ENCODE measurements at regions not wholly inside any gene's neighbourhood (a gene's known extent, or its start where the extent isn't known, plus 50 kb on each side); places are given as distances from the start of the nearest gene placed in this dataset.

DNA sequence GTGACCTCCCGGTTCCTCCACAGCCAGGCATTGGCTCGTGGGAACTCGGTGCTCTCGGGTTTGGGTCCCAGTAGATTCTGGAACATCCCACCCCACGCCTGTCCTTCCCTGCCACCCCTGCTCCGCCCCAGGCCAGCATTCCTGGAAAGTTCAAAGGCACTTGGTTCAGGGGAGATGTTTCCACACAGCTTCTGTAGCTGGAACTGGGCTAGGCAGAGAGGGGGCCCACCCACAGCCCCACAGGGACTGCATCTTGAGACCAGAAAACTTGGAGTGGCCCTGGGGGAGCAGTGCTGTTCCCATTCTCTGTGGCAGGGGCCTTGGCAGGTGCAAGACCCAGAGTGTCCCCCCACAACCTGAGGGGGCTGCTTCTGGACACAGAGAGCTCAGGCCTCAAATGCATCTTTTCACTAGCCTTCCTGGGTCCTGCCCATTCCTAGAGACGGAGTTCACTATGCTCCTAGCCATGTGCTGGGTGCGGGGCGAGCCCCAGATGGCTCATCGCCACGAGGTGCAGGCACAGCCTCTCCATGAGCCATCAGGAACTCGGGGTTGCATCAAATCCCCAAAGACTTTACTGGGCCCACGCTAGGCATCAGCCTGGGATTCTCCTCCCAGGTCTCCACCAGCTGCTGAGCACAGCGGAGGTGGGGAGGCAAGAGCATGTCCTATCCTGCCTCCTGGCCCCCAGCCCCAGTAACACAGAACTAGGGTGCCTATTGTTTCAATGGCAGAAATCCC is 68.7 kb downstream of the ZFP36L2 start:
- TF ChIP-seq POLR2AphosphoS5 (IDR thresholded peaks at IDR 0.05; ENCODE audit: low read depth, low read length) (no peak), SIN3A (IDR thresholded peaks at IDR 0.05; ENCODE audit: borderline replicate concordance, insufficient read depth, low read depth, low read length) (no peak), TCF7L2 (IDR thresholded peaks at IDR 0.05; ENCODE audit: low read depth, low read length) (no peak)
- TF ChIP-seq, protein P1, sequence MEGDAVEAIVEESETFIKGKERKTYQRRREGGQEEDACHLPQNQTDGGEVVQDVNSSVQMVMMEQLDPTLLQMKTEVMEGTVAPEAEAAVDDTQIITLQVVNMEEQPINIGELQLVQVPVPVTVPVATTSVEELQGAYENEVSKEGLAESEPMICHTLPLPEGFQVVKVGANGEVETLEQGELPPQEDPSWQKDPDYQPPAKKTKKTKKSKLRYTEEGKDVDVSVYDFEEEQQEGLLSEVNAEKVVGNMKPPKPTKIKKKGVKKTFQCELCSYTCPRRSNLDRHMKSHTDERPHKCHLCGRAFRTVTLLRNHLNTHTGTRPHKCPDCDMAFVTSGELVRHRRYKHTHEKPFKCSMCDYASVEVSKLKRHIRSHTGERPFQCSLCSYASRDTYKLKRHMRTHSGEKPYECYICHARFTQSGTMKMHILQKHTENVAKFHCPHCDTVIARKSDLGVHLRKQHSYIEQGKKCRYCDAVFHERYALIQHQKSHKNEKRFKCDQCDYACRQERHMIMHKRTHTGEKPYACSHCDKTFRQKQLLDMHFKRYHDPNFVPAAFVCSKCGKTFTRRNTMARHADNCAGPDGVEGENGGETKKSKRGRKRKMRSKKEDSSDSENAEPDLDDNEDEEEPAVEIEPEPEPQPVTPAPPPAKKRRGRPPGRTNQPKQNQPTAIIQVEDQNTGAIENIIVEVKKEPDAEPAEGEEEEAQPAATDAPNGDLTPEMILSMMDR (IDR thresholded peaks at IDR 0.05), result no peak
- TF ChIP-seq, protein P2, sequence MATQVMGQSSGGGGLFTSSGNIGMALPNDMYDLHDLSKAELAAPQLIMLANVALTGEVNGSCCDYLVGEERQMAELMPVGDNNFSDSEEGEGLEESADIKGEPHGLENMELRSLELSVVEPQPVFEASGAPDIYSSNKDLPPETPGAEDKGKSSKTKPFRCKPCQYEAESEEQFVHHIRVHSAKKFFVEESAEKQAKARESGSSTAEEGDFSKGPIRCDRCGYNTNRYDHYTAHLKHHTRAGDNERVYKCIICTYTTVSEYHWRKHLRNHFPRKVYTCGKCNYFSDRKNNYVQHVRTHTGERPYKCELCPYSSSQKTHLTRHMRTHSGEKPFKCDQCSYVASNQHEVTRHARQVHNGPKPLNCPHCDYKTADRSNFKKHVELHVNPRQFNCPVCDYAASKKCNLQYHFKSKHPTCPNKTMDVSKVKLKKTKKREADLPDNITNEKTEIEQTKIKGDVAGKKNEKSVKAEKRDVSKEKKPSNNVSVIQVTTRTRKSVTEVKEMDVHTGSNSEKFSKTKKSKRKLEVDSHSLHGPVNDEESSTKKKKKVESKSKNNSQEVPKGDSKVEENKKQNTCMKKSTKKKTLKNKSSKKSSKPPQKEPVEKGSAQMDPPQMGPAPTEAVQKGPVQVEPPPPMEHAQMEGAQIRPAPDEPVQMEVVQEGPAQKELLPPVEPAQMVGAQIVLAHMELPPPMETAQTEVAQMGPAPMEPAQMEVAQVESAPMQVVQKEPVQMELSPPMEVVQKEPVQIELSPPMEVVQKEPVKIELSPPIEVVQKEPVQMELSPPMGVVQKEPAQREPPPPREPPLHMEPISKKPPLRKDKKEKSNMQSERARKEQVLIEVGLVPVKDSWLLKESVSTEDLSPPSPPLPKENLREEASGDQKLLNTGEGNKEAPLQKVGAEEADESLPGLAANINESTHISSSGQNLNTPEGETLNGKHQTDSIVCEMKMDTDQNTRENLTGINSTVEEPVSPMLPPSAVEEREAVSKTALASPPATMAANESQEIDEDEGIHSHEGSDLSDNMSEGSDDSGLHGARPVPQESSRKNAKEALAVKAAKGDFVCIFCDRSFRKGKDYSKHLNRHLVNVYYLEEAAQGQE (IDR thresholded peaks at IDR 0.05; ENCODE audit: insufficient read depth in 1 of 2, low read depth in 2 of 2, low read length in 1 of 2), result no peak

All from Panc1 (cell line).